ENCODE measurements at regions not wholly inside any gene's neighbourhood (a gene's known extent, or its start where the extent isn't known, plus 50 kb on each side); places are given as distances from the start of the nearest gene placed in this dataset.

DNA sequence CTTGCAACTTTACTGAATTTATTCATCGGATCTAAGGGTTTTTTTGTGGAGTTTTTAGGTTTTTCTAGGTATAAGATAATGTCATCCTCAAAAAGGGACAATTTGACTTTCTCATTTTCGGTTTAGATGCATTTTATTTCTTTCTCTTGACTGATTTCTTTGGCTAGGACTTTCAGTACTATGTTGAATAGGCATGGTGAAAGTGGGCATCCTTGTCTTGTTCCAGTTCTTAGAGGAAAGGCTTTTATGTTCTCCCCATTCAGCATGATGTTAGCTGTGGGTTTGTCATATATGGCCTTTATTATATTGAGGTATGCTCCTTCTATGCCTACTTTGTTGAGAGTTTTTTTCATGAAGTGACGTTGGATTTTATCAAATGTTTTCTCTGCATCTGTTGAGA lies 106.7 kb downstream of the FAM43A start:
- Histone ChIP-seq H3K4me3 (ENCODE audit: low read depth in 2 of 2, low read length in 2 of 2) (no peak overlapping the region), H3K36me3 (ENCODE audit: control insufficient read depth, insufficient read depth, low read length) (no peaks in the 10 kb centered on the region), H3K9me3 (ENCODE audit: control insufficient read depth, insufficient read depth, low read depth, low read length) (no peaks in the 10 kb centered on the region; the same call in 1 of the 2 replicates), H3K27me3 (ENCODE audit: control insufficient read depth, insufficient read depth, low read length) (no peaks in the 10 kb centered on the region), H3K4me1 (ENCODE audit: control insufficient read depth, insufficient read depth, low read length) (no peaks in the 10 kb centered on the region), H3K27ac (ENCODE audit: low read length) (no peak overlapping the region)
- TF ChIP-seq TCF7L2 (IDR thresholded peaks at IDR 0.05; ENCODE audit: low read depth, low read length): no peak
- no peak for TF ChIP-seq POLR2AphosphoS5 (IDR thresholded peaks at IDR 0.05; ENCODE audit: low read depth, low read length)
- no peak for TF ChIP-seq SIN3A (IDR thresholded peaks at IDR 0.05; ENCODE audit: borderline replicate concordance, insufficient read depth, low read depth, low read length)
- TF ChIP-seq, protein P1, sequence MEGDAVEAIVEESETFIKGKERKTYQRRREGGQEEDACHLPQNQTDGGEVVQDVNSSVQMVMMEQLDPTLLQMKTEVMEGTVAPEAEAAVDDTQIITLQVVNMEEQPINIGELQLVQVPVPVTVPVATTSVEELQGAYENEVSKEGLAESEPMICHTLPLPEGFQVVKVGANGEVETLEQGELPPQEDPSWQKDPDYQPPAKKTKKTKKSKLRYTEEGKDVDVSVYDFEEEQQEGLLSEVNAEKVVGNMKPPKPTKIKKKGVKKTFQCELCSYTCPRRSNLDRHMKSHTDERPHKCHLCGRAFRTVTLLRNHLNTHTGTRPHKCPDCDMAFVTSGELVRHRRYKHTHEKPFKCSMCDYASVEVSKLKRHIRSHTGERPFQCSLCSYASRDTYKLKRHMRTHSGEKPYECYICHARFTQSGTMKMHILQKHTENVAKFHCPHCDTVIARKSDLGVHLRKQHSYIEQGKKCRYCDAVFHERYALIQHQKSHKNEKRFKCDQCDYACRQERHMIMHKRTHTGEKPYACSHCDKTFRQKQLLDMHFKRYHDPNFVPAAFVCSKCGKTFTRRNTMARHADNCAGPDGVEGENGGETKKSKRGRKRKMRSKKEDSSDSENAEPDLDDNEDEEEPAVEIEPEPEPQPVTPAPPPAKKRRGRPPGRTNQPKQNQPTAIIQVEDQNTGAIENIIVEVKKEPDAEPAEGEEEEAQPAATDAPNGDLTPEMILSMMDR (IDR thresholded peaks at IDR 0.05): no peak
- TF ChIP-seq, protein P2, sequence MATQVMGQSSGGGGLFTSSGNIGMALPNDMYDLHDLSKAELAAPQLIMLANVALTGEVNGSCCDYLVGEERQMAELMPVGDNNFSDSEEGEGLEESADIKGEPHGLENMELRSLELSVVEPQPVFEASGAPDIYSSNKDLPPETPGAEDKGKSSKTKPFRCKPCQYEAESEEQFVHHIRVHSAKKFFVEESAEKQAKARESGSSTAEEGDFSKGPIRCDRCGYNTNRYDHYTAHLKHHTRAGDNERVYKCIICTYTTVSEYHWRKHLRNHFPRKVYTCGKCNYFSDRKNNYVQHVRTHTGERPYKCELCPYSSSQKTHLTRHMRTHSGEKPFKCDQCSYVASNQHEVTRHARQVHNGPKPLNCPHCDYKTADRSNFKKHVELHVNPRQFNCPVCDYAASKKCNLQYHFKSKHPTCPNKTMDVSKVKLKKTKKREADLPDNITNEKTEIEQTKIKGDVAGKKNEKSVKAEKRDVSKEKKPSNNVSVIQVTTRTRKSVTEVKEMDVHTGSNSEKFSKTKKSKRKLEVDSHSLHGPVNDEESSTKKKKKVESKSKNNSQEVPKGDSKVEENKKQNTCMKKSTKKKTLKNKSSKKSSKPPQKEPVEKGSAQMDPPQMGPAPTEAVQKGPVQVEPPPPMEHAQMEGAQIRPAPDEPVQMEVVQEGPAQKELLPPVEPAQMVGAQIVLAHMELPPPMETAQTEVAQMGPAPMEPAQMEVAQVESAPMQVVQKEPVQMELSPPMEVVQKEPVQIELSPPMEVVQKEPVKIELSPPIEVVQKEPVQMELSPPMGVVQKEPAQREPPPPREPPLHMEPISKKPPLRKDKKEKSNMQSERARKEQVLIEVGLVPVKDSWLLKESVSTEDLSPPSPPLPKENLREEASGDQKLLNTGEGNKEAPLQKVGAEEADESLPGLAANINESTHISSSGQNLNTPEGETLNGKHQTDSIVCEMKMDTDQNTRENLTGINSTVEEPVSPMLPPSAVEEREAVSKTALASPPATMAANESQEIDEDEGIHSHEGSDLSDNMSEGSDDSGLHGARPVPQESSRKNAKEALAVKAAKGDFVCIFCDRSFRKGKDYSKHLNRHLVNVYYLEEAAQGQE (IDR thresholded peaks at IDR 0.05; ENCODE audit: insufficient read depth in 1 of 2, low read depth in 2 of 2, low read length in 1 of 2): no peak
- in situ Hi-C loops (cut with HindIII; ENCODE audit: low pct_unique_long_range_greater_than_20kb, low sequenced_read_pairs) (no loop called here), intact Hi-C loops (cut with micrococcal nuclease; ENCODE audit: unreplicated experiment) (no loop called here)
- no peak for DNase-seq (ENCODE audit: low read depth, low spot score)
- BruUV-seq (replicated peaks): no TSS peak
- ChIA-PET POLR2A (no interaction called here), CTCF (interaction anchor here (0.6 kb wide), 1 partner anchor 159 kb away, joined by 4 read pairs; no protein-coding TSS in a partner anchor)
- ATAC-seq: no peak

DNA sequence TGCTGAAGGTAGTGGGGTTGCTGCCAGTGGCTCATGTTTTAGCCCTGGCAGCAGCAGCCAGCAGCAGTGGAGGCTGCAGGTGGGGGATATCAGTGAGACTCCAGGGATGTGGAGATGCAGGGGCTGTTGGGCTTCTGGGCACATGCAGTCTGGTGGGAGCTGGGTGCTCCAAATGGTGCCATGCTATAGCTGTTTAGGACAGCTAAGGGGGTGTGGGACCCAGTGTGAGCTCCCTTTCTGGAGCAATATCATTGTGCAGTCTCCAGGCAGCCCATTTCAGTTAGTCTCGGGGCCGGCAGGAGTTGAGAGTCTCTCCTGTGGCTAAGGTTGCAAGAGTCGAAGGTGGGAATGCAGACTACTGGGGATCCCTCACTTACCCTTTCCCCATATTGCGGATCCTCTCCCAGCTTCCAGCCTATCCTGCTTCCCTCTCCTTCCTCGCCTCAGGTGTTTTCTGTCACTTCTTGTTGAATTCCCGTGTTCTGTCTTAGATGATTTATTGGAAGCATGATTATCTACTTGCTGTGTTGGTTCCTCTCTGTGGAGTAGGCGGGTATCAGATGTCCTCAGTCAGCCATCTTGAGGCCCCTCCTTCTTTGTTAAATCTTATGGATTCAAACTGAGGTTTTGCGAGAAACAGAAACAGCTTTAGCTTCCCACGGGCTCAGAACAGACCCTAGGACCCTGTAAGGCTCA lies 112.0 kb downstream of the FAM43A start:
- TF ChIP-seq, protein P1 (IDR thresholded peaks at IDR 0.05): no peak
- TF ChIP-seq POLR2AphosphoS5 (IDR thresholded peaks at IDR 0.05; ENCODE audit: low read depth, low read length) (no peak), TCF7L2 (IDR thresholded peaks at IDR 0.05; ENCODE audit: low read depth, low read length) (no peak), SIN3A (IDR thresholded peaks at IDR 0.05; ENCODE audit: borderline replicate concordance, insufficient read depth, low read depth, low read length) (no peak)
- TF ChIP-seq, protein P2 (IDR thresholded peaks at IDR 0.05; ENCODE audit: insufficient read depth in 1 of 2, low read depth in 2 of 2, low read length in 1 of 2): no peak
- BruUV-seq (replicated peaks): no TSS peak
- H3K36me3 ChIP-seq (ENCODE audit: control insufficient read depth, insufficient read depth, low read length): no peaks in the 10 kb centered on the region
- DNase-seq (ENCODE audit: low read depth, low spot score) (no peak), ATAC-seq (no peak)
- intact Hi-C loops (cut with micrococcal nuclease; ENCODE audit: unreplicated experiment) (no loop called here), in situ Hi-C loops (cut with HindIII; ENCODE audit: low pct_unique_long_range_greater_than_20kb, low sequenced_read_pairs) (no loop called here)
- ChIA-PET CTCF (no interaction called here), POLR2A (no interaction called here)
- no peaks in the 10 kb centered on the region; the same call in 1 of the 2 replicates for H3K9me3 ChIP-seq (ENCODE audit: control insufficient read depth, insufficient read depth, low read depth, low read length)
- no peak overlapping the region for H3K27ac ChIP-seq (ENCODE audit: low read length)
- H3K27me3 ChIP-seq (ENCODE audit: control insufficient read depth, insufficient read depth, low read length): no peaks in the 10 kb centered on the region; the same call in 1 of the 2 replicates
- no peak overlapping the region for H3K4me3 ChIP-seq (ENCODE audit: low read depth in 2 of 2, low read length in 2 of 2)
- no peaks in the 10 kb centered on the region for H3K4me1 ChIP-seq (ENCODE audit: control insufficient read depth, insufficient read depth, low read length)

All from Panc1 (cell line).